Activated CD4-positive, CD25-positive, alpha-beta regulatory T cell treated with anti-CD3 and anti-CD28 coated beads, Interleukin-2, amount 50 U/mL, for 24 hours (primary cell): ENCODE measurements at regions not wholly inside any gene's neighbourhood (a gene's known extent, or its start where the extent isn't known, plus 50 kb on each side); places are given as distances from the start of the nearest gene placed in this dataset.
"Not testable (repeated sequence)": the region's sequence is repeated elsewhere in the genome, so short reads cannot be mapped to it uniquely, and the experiment has no call there.

Experiments used
- ATAC-seq, 2 donors: fragments of 150-1000 bp; cut with Tn5 transposase; one replicate each; pipeline ENCODE4 v1.10.0; 2021; ENCODE audit warnings: mild to moderate bottlenecking in 1 of 2, moderate library complexity in 1 of 2

GRCh38 chr21:28877318-28877884 is 115.3 kb downstream of the LTN1 start:
- no peak for ATAC-seq

- ATAC-seq = no peak
Measured at GRCh38 chr21:28875078-28875477, 117.6 kb downstream of the LTN1 start.

GRCh38 chr21:28872218-28872617 is 120.5 kb downstream of the LTN1 start:
- no peak for ATAC-seq

- ATAC-seq = no peak
Measured at GRCh38 chr21:28871388-28872010, 121.2 kb downstream of the LTN1 start.

- ATAC-seq = no peak
Measured at GRCh38 chr21:28867401-28867800, 125.3 kb downstream of the LTN1 start.

- no peak for ATAC-seq
Measured at GRCh38 chr21:28865488-28866186, 127.0 kb downstream of the LTN1 start.

GRCh38 chr21:28858424-28858823 is 134.3 kb downstream of the LTN1 start:
- no peak for ATAC-seq

- no peak for ATAC-seq
Measured at GRCh38 chr21:28857752-28858151, 134.9 kb downstream of the LTN1 start.

- ATAC-seq = no peak
Measured at GRCh38 chr21:28856588-28857250, 136.0 kb downstream of the LTN1 start.

GRCh38 chr21:28852706-28853105 is 140.0 kb downstream of the LTN1 start:
- no peak for ATAC-seq

GRCh38 chr21:28851645-28852044 is 141.0 kb downstream of the LTN1 start:
- no peak for ATAC-seq

- ATAC-seq = not testable (repeated sequence)
Measured at GRCh38 chr21:28839237-28839636, 153.4 kb downstream of the LTN1 start.

GRCh38 chr21:28837426-28837825 is 155.3 kb downstream of the LTN1 start:
- ATAC-seq = not testable (repeated sequence)

- not testable (repeated sequence) for ATAC-seq
Measured at GRCh38 chr21:28836588-28836987, 156.1 kb downstream of the LTN1 start.

- no peak for ATAC-seq
Measured at GRCh38 chr21:28834335-28835238, 158.1 kb downstream of the LTN1 start.

GRCh38 chr21:28833609-28834008 is 159.1 kb downstream of the LTN1 start:
- no peak for ATAC-seq

GRCh38 chr21:28833182-28833581 is 159.5 kb downstream of the LTN1 start:
- no peak for ATAC-seq

GRCh38 chr21:28832715-28833061 is 160.0 kb downstream of the LTN1 start:
- ATAC-seq = no peak

- ATAC-seq = peak; percentile 86 to 87
Measured at GRCh38 chr21:28832013-28832714, 160.5 kb downstream of the LTN1 start.

GRCh38 chr21:28828981-28829380 is 163.7 kb downstream of the LTN1 start:
- no peak for ATAC-seq

- ATAC-seq = no peak
Measured at GRCh38 chr21:28828021-28828420, 164.7 kb downstream of the LTN1 start.

- no peak for ATAC-seq
Measured at GRCh38 chr21:28827422-28827821, 165.3 kb downstream of the LTN1 start.
